ENCODE measurements at regions not wholly inside any gene's neighbourhood (a gene's known extent, or its start where the extent isn't known, plus 50 kb on each side); places are given as distances from the start of the nearest gene placed in this dataset.

- Histone ChIP-seq H3K4me3 (no peak overlapping the region), H3K4me1 (no peaks in the 10 kb centered on the region), H3K9me3 (replicated peaks) (no peaks in the 10 kb centered on the region), H3K27ac (replicated peaks) (no peak overlapping the region), H3K36me3 (no peaks in the 10 kb centered on the region), H3K27me3 (ENCODE audit: low read depth) (no peaks in the 10 kb centered on the region)
- TF ChIP-seq CTCF (IDR thresholded peaks at IDR 0.05; ENCODE audit: borderline replicate concordance): no peak
- DNase-seq: no peak
- intact Hi-C loops (cut with micrococcal nuclease): no loop called here
These were observed 298.0 kb upstream of the PMFBP1 start for GRCh38 chr16:72469932-72470331.

GRCh38 chr16:72468582-72468981 is 296.6 kb upstream of the PMFBP1 start:
- no peak for DNase-seq
- no peaks in the 10 kb centered on the region for H3K4me1 ChIP-seq
- no peak overlapping the region for H3K4me3 ChIP-seq
- H3K36me3 ChIP-seq: no peaks in the 10 kb centered on the region
- H3K27me3 ChIP-seq (ENCODE audit: low read depth): no peaks in the 10 kb centered on the region
- no peak for TF ChIP-seq CTCF (IDR thresholded peaks at IDR 0.05; ENCODE audit: borderline replicate concordance)
- intact Hi-C loops (cut with micrococcal nuclease): no loop called here
- H3K27ac ChIP-seq (replicated peaks): no peak overlapping the region
- no peaks in the 10 kb centered on the region for H3K9me3 ChIP-seq (replicated peaks)

GRCh38 chr16:72467157-72467759 is 295.3 kb upstream of the PMFBP1 start:
- no peak overlapping the region for H3K4me3 ChIP-seq
- H3K4me1 ChIP-seq: no peaks in the 10 kb centered on the region
- no peaks in the 10 kb centered on the region for H3K9me3 ChIP-seq (replicated peaks)
- intact Hi-C loops (cut with micrococcal nuclease): no loop called here
- TF ChIP-seq CTCF (IDR thresholded peaks at IDR 0.05; ENCODE audit: borderline replicate concordance): peak; percentile 47
- H3K27ac ChIP-seq (replicated peaks): no peak overlapping the region
- no peak for DNase-seq
- no peaks in the 10 kb centered on the region for H3K36me3 ChIP-seq
- no peaks in the 10 kb centered on the region for H3K27me3 ChIP-seq (ENCODE audit: low read depth)

- H3K36me3 ChIP-seq: no peaks in the 10 kb centered on the region
- no peak overlapping the region for H3K4me3 ChIP-seq
- H3K4me1 ChIP-seq: no peaks in the 10 kb centered on the region
- intact Hi-C loops (cut with micrococcal nuclease): no loop called here
- no peak for TF ChIP-seq CTCF (IDR thresholded peaks at IDR 0.05; ENCODE audit: borderline replicate concordance)
- no peaks in the 10 kb centered on the region for H3K9me3 ChIP-seq (replicated peaks)
- H3K27ac ChIP-seq (replicated peaks): no peak overlapping the region
- H3K27me3 ChIP-seq (ENCODE audit: low read depth): no peaks in the 10 kb centered on the region
- DNase-seq: no peak
These were observed 292.8 kb upstream of the PMFBP1 start for GRCh38 chr16:72464597-72465368.

- intact Hi-C loops (cut with micrococcal nuclease): no loop called here
These were observed 292.1 kb upstream of the PMFBP1 start for GRCh38 chr16:72464052-72464451.

More at GRCh38 chr16:72464052-72464451, 292.1 kb upstream of the PMFBP1 start:
- Histone ChIP-seq H3K36me3 (no peaks in the 10 kb centered on the region), H3K4me3 (no peak overlapping the region), H3K27me3 (ENCODE audit: low read depth) (no peaks in the 10 kb centered on the region), H3K27ac (replicated peaks) (no peak overlapping the region), H3K9me3 (replicated peaks) (no peaks in the 10 kb centered on the region), H3K4me1 (no peaks in the 10 kb centered on the region)
- no peak for DNase-seq
- no peak for TF ChIP-seq CTCF (IDR thresholded peaks at IDR 0.05; ENCODE audit: borderline replicate concordance)

Measured in left ventricle myocardium inferior (tissue), 1 donor.